ENCODE measurements at regions not wholly inside any gene's neighbourhood (a gene's known extent, or its start where the extent isn't known, plus 50 kb on each side); places are given as distances from the start of the nearest gene placed in this dataset.

DNA sequence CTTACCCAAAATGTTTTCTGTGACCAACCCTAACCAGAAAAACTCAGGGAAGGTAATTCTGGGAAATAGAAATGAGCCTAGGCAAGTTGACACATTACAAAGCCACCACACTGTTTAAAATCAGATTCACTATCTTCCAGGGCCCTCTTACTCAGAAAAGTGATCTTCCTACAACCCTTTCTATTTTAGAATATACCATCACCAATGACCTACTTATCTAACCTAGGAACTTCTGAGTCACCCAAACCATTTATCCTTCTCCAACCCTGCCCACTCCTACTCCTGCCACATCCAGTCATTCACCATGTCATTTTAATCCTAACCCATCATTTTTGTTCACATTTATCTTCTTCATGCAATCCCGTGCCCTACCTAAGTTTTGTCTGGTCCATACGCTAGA is 89.9 kb downstream of the FTHL17 start:
- H3K4me3 ChIP-seq (ENCODE audit: low read depth in 1 of 3, low read length in 3 of 3): no peak overlapping the region
- H3K9ac ChIP-seq (ENCODE audit: low read depth in 1 of 2, low read length in 2 of 2): no peak overlapping the region
- DNase-seq (ENCODE audit: low spot score): no peak
- H3K4me1 ChIP-seq (ENCODE audit: control insufficient read depth in 4 of 4, insufficient read depth in 4 of 4, low read length in 3 of 4): no peaks in the 10 kb centered on the region
- H3K27ac ChIP-seq (ENCODE audit: low read depth in 1 of 2, low read length in 2 of 2): no peak overlapping the region
- no peaks in the 10 kb centered on the region for H3K9me3 ChIP-seq (ENCODE audit: control insufficient read depth in 4 of 4, low read length in 3 of 4)
- no peaks in the 10 kb centered on the region for H3K27me3 ChIP-seq (ENCODE audit: control insufficient read depth in 4 of 4, insufficient read depth in 4 of 4, low read length in 3 of 4)
- TF ChIP-seq RXRA (IDR thresholded peaks at IDR 0.05): no peak
- no peak for TF ChIP-seq TAF1 (conservative IDR thresholded peaks at IDR 0.05)
- no peak for TF ChIP-seq GABPA (IDR thresholded peaks at IDR 0.05 in 1 of 2, conservative IDR thresholded peaks at IDR 0.05 in 1 of 2)
- no peak for TF ChIP-seq RAD21 (IDR thresholded peaks at IDR 0.05)
- TF ChIP-seq NR2F2 (IDR thresholded peaks at IDR 0.05): no peak
- TF ChIP-seq, protein P1, sequence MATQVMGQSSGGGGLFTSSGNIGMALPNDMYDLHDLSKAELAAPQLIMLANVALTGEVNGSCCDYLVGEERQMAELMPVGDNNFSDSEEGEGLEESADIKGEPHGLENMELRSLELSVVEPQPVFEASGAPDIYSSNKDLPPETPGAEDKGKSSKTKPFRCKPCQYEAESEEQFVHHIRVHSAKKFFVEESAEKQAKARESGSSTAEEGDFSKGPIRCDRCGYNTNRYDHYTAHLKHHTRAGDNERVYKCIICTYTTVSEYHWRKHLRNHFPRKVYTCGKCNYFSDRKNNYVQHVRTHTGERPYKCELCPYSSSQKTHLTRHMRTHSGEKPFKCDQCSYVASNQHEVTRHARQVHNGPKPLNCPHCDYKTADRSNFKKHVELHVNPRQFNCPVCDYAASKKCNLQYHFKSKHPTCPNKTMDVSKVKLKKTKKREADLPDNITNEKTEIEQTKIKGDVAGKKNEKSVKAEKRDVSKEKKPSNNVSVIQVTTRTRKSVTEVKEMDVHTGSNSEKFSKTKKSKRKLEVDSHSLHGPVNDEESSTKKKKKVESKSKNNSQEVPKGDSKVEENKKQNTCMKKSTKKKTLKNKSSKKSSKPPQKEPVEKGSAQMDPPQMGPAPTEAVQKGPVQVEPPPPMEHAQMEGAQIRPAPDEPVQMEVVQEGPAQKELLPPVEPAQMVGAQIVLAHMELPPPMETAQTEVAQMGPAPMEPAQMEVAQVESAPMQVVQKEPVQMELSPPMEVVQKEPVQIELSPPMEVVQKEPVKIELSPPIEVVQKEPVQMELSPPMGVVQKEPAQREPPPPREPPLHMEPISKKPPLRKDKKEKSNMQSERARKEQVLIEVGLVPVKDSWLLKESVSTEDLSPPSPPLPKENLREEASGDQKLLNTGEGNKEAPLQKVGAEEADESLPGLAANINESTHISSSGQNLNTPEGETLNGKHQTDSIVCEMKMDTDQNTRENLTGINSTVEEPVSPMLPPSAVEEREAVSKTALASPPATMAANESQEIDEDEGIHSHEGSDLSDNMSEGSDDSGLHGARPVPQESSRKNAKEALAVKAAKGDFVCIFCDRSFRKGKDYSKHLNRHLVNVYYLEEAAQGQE (IDR thresholded peaks at IDR 0.05): no peak
- no peak for TF ChIP-seq JUND (IDR thresholded peaks at IDR 0.05)
- TF ChIP-seq HNF4G (IDR thresholded peaks at IDR 0.05): no peak
- TF ChIP-seq, protein P2, sequence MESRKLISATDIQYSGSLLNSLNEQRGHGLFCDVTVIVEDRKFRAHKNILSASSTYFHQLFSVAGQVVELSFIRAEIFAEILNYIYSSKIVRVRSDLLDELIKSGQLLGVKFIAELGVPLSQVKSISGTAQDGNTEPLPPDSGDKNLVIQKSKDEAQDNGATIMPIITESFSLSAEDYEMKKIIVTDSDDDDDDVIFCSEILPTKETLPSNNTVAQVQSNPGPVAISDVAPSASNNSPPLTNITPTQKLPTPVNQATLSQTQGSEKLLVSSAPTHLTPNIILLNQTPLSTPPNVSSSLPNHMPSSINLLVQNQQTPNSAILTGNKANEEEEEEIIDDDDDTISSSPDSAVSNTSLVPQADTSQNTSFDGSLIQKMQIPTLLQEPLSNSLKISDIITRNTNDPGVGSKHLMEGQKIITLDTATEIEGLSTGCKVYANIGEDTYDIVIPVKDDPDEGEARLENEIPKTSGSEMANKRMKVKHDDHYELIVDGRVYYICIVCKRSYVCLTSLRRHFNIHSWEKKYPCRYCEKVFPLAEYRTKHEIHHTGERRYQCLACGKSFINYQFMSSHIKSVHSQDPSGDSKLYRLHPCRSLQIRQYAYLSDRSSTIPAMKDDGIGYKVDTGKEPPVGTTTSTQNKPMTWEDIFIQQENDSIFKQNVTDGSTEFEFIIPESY (IDR thresholded peaks at IDR 0.05): no peak
- no peak for TF ChIP-seq YY1 (IDR thresholded peaks at IDR 0.05)
- TF ChIP-seq, protein P3, sequence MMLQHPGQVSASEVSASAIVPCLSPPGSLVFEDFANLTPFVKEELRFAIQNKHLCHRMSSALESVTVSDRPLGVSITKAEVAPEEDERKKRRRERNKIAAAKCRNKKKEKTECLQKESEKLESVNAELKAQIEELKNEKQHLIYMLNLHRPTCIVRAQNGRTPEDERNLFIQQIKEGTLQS (IDR thresholded peaks at IDR 0.05): no peak
- TF ChIP-seq HNF4A (conservative IDR thresholded peaks at IDR 0.05): no peak
- TF ChIP-seq, protein P4, sequence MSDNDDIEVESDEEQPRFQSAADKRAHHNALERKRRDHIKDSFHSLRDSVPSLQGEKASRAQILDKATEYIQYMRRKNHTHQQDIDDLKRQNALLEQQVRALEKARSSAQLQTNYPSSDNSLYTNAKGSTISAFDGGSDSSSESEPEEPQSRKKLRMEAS (IDR thresholded peaks at IDR 0.05): no peak
- no peak for TF ChIP-seq EGR1 (IDR thresholded peaks at IDR 0.05; ENCODE audit: low read depth in 2 of 2)
- TF ChIP-seq SP1 (IDR thresholded peaks at IDR 0.05): no peak
- TF ChIP-seq, protein P5, sequence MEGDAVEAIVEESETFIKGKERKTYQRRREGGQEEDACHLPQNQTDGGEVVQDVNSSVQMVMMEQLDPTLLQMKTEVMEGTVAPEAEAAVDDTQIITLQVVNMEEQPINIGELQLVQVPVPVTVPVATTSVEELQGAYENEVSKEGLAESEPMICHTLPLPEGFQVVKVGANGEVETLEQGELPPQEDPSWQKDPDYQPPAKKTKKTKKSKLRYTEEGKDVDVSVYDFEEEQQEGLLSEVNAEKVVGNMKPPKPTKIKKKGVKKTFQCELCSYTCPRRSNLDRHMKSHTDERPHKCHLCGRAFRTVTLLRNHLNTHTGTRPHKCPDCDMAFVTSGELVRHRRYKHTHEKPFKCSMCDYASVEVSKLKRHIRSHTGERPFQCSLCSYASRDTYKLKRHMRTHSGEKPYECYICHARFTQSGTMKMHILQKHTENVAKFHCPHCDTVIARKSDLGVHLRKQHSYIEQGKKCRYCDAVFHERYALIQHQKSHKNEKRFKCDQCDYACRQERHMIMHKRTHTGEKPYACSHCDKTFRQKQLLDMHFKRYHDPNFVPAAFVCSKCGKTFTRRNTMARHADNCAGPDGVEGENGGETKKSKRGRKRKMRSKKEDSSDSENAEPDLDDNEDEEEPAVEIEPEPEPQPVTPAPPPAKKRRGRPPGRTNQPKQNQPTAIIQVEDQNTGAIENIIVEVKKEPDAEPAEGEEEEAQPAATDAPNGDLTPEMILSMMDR (IDR thresholded peaks at IDR 0.05; ENCODE audit: low read depth, low read length, missing input control): no peak
- 98% methylated on average over 2 of the region's 2 CpGs for WGBS
- no peaks in the 10 kb centered on the region for H3K36me3 ChIP-seq (ENCODE audit: control insufficient read depth in 4 of 4, insufficient read depth in 3 of 4, low read depth in 1 of 4, low read length in 3 of 4)

DNA sequence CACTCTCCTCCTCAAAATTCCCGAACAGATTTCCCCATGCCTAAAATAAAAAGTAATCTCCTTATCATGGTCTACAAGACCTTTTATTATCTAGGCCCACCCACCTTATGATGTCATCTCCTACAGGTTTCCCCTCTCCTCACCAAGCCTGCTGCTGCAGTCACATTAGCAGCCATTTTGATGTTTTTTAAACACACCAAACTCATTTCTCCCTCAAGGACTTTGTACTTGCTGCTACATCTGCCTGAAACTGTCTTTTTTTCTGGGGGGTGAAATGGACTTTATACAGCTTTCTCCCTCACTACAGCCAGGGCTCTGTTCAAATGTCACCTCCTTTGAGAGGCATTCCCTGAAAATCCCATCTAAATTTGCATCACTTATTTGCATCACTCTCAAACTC is 90.2 kb upstream of the TAB3 start:
- no peak overlapping the region for H3K4me3 ChIP-seq (ENCODE audit: low read depth in 1 of 3, low read length in 3 of 3)
- H3K9ac ChIP-seq (ENCODE audit: low read depth in 1 of 2, low read length in 2 of 2): no peak overlapping the region
- no peaks in the 10 kb centered on the region for H3K36me3 ChIP-seq (ENCODE audit: control insufficient read depth in 4 of 4, insufficient read depth in 3 of 4, low read depth in 1 of 4, low read length in 3 of 4)
- no peak overlapping the region for H3K27ac ChIP-seq (ENCODE audit: low read depth in 1 of 2, low read length in 2 of 2)
- no peaks in the 10 kb centered on the region for H3K4me1 ChIP-seq (ENCODE audit: control insufficient read depth in 4 of 4, insufficient read depth in 4 of 4, low read length in 3 of 4)
- no peak for DNase-seq (ENCODE audit: low spot score)
- WGBS: 89% methylated on average over 1 of the region's 1 CpG
- H3K9me3 ChIP-seq (ENCODE audit: control insufficient read depth in 4 of 4, low read length in 3 of 4): no peaks in the 10 kb centered on the region
- H3K27me3 ChIP-seq (ENCODE audit: control insufficient read depth in 4 of 4, insufficient read depth in 4 of 4, low read length in 3 of 4): no peaks in the 10 kb centered on the region
- TF ChIP-seq EGR1 (IDR thresholded peaks at IDR 0.05; ENCODE audit: low read depth in 2 of 2) (no peak), YY1 (IDR thresholded peaks at IDR 0.05) (no peak), RXRA (IDR thresholded peaks at IDR 0.05) (no peak), NR2F2 (IDR thresholded peaks at IDR 0.05) (no peak), FOXA2 (IDR thresholded peaks at IDR 0.05) (no peak), TAF1 (conservative IDR thresholded peaks at IDR 0.05) (no peak), RAD21 (IDR thresholded peaks at IDR 0.05) (no peak), HNF4G (IDR thresholded peaks at IDR 0.05) (no peak)
- TF ChIP-seq, protein P3 (IDR thresholded peaks at IDR 0.05): no peak
- TF ChIP-seq, protein P1 (IDR thresholded peaks at IDR 0.05): no peak
- TF ChIP-seq, protein P4 (IDR thresholded peaks at IDR 0.05): no peak

Measured in liver (tissue), 8 donors.